ENCODE measurements at regions not wholly inside any gene's neighbourhood (a gene's known extent, or its start where the extent isn't known, plus 50 kb on each side); places are given as distances from the start of the nearest gene placed in this dataset.

DNA sequence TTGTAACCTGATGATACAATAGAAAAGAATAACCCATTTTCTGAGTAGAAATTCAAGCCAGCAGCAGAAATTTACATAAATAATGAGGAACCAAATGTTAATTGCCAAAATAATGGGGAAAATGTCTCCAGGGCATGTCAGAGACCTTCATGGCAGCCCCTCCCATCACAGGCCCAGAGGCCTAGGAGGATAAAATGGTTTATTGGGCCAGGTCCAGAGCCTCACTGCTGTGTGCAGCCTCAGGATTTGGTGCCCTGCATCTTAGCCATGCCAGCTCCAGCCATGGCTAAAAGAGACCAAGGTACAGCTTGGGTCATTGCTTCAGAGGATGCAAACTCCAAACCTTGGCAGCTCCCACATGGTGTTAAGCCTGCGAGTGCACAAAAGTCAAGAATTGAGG lies 352.1 kb upstream of the MEIS2 start:
- H3K79me2 ChIP-seq (replicated peaks; ENCODE audit: insufficient read depth) = no peaks in the 10 kb centered on the region
- no peaks in the 10 kb centered on the region for H3K9me2 ChIP-seq (ENCODE audit: insufficient read depth)
- ATAC-seq = no peak
- peaks cover 24% of the 10 kb centered on the region for H3K9me3 Mint-ChIP-seq
- no peak overlapping the region for H3K27ac ChIP-seq (ENCODE audit: low read depth)
- H3F3A ChIP-seq (replicated peaks; ENCODE audit: low read depth) = no peaks in the 10 kb centered on the region
- DNase-seq (ENCODE audit: low spot score) = no peak
- H3K27ac Mint-ChIP-seq = no peak overlapping the region
- no peaks in the 10 kb centered on the region; the same call in 1 of the 2 replicates for H3K36me3 ChIP-seq (ENCODE audit: insufficient read depth)
- H4K20me1 ChIP-seq (replicated peaks; ENCODE audit: insufficient read depth) = no peaks in the 10 kb centered on the region
- no peaks in the 10 kb centered on the region for H3K27me3 ChIP-seq (ENCODE audit: insufficient read depth)
- no peak overlapping the region for H3K4me3 ChIP-seq
- no peaks in the 10 kb centered on the region for H3K27me3 Mint-ChIP-seq (ENCODE audit: insufficient read depth, low read depth, poor library complexity)
- no peak overlapping the region for H3K4me2 ChIP-seq
- H2AFZ ChIP-seq = no peak overlapping the region
- TF ChIP-seq, protein P1, sequence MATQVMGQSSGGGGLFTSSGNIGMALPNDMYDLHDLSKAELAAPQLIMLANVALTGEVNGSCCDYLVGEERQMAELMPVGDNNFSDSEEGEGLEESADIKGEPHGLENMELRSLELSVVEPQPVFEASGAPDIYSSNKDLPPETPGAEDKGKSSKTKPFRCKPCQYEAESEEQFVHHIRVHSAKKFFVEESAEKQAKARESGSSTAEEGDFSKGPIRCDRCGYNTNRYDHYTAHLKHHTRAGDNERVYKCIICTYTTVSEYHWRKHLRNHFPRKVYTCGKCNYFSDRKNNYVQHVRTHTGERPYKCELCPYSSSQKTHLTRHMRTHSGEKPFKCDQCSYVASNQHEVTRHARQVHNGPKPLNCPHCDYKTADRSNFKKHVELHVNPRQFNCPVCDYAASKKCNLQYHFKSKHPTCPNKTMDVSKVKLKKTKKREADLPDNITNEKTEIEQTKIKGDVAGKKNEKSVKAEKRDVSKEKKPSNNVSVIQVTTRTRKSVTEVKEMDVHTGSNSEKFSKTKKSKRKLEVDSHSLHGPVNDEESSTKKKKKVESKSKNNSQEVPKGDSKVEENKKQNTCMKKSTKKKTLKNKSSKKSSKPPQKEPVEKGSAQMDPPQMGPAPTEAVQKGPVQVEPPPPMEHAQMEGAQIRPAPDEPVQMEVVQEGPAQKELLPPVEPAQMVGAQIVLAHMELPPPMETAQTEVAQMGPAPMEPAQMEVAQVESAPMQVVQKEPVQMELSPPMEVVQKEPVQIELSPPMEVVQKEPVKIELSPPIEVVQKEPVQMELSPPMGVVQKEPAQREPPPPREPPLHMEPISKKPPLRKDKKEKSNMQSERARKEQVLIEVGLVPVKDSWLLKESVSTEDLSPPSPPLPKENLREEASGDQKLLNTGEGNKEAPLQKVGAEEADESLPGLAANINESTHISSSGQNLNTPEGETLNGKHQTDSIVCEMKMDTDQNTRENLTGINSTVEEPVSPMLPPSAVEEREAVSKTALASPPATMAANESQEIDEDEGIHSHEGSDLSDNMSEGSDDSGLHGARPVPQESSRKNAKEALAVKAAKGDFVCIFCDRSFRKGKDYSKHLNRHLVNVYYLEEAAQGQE (IDR thresholded peaks at IDR 0.05; ENCODE audit: unreplicated experiment) = no peak
- TF ChIP-seq EZH2phosphoT487 (IDR thresholded peaks at IDR 0.05; ENCODE audit: unreplicated experiment) (no peak), ZNF331 (CRISPR knock-in tag; IDR thresholded peaks at IDR 0.05; ENCODE audit: low read depth) (no peak), JUNB (IDR thresholded peaks at IDR 0.05; ENCODE audit: unreplicated experiment) (no peak)
- TF ChIP-seq, protein P2, sequence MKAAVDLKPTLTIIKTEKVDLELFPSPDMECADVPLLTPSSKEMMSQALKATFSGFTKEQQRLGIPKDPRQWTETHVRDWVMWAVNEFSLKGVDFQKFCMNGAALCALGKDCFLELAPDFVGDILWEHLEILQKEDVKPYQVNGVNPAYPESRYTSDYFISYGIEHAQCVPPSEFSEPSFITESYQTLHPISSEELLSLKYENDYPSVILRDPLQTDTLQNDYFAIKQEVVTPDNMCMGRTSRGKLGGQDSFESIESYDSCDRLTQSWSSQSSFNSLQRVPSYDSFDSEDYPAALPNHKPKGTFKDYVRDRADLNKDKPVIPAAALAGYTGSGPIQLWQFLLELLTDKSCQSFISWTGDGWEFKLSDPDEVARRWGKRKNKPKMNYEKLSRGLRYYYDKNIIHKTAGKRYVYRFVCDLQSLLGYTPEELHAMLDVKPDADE (IDR thresholded peaks at IDR 0.05) = no peak
- H3K4me3 Mint-ChIP-seq = no peak overlapping the region
- no peaks in the 10 kb centered on the region for H3K4me1 Mint-ChIP-seq
- no peaks in the 10 kb centered on the region for H3K4me1 ChIP-seq (ENCODE audit: insufficient read depth)
- H3K36me3 Mint-ChIP-seq (ENCODE audit: low read depth) = peaks cover 12% of the 10 kb centered on the region; the same call in 2 of the 3 replicates

DNA sequence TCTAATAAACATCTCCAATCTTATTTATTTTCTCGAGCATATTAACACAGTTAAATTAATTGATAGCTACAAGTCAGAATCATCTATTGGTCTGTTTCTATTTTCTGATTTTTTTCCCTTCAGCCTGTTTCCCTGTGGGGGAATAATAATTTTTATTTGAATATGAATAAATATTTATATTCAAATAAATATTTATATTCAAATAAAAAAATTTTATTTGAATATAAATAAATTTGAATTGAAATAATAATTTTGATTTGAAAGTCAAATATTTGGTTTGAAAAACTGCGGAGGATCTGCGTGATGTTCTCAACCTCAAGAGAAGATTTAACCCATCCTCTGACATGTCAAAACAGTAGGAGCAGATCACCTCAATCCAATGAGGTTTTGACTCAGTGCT lies 380.1 kb upstream of the MEIS2 start:
- Mint-ChIP-seq H3K4me3 (no peak overlapping the region), H3K36me3 (ENCODE audit: low read depth) (no peaks in the 10 kb centered on the region), H3K27me3 (ENCODE audit: insufficient read depth, low read depth, poor library complexity) (no peaks in the 10 kb centered on the region), H3K4me1 (no peaks in the 10 kb centered on the region), H3K27ac (no peak overlapping the region), H3K9me3 (peaks cover 13% of the 10 kb centered on the region)
- Histone ChIP-seq H3K27ac (ENCODE audit: low read depth) (no peak overlapping the region), H3K9me2 (ENCODE audit: insufficient read depth) (0 out of 2 replicates have a peak, but pooled peaks cover 3% of the 10 kb centered on the region), H2AFZ (no peak overlapping the region), H3K79me2 (replicated peaks; ENCODE audit: insufficient read depth) (no peaks in the 10 kb centered on the region), H3K4me3 (no peak overlapping the region), H3K27me3 (ENCODE audit: insufficient read depth) (no peaks in the 10 kb centered on the region), H3F3A (replicated peaks; ENCODE audit: low read depth) (no peaks in the 10 kb centered on the region), H4K20me1 (replicated peaks; ENCODE audit: insufficient read depth) (no peaks in the 10 kb centered on the region), H3K4me2 (no peak overlapping the region), H3K36me3 (ENCODE audit: insufficient read depth) (no peaks in the 10 kb centered on the region), H3K4me1 (ENCODE audit: insufficient read depth) (no peaks in the 10 kb centered on the region)
- ATAC-seq (no peak), DNase-seq (ENCODE audit: low spot score) (no peak)
- TF ChIP-seq, protein P3, sequence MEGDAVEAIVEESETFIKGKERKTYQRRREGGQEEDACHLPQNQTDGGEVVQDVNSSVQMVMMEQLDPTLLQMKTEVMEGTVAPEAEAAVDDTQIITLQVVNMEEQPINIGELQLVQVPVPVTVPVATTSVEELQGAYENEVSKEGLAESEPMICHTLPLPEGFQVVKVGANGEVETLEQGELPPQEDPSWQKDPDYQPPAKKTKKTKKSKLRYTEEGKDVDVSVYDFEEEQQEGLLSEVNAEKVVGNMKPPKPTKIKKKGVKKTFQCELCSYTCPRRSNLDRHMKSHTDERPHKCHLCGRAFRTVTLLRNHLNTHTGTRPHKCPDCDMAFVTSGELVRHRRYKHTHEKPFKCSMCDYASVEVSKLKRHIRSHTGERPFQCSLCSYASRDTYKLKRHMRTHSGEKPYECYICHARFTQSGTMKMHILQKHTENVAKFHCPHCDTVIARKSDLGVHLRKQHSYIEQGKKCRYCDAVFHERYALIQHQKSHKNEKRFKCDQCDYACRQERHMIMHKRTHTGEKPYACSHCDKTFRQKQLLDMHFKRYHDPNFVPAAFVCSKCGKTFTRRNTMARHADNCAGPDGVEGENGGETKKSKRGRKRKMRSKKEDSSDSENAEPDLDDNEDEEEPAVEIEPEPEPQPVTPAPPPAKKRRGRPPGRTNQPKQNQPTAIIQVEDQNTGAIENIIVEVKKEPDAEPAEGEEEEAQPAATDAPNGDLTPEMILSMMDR (conservative IDR thresholded peaks at IDR 0.05; ENCODE audit: low read depth in 2 of 2) = no peak
- TF ChIP-seq EZH2phosphoT487 (IDR thresholded peaks at IDR 0.05; ENCODE audit: unreplicated experiment) (no peak), STAT1 (IDR thresholded peaks at IDR 0.05; ENCODE audit: unreplicated experiment) (no peak), ZNF331 (CRISPR knock-in tag; IDR thresholded peaks at IDR 0.05; ENCODE audit: low read depth) (no peak), EZH2 (IDR thresholded peaks at IDR 0.05; ENCODE audit: low read depth, unreplicated experiment) (no peak), ZNF114 (CRISPR knock-in tag; IDR thresholded peaks at IDR 0.05) (no peak), POLR2AphosphoS5 (IDR thresholded peaks at IDR 0.05; ENCODE audit: low read depth) (no peak), JUNB (IDR thresholded peaks at IDR 0.05; ENCODE audit: unreplicated experiment) (no peak)

All from GM23338 (cell line).